ENCODE measurements at regions not wholly inside any gene's neighbourhood (a gene's known extent, or its start where the extent isn't known, plus 50 kb on each side); places are given as distances from the start of the nearest gene placed in this dataset.
"Not testable (repeated sequence)": the region's sequence is repeated elsewhere in the genome, so short reads cannot be mapped to it uniquely, and the experiment has no call there.

- no peak for TF ChIP-seq CTCF (IDR thresholded peaks at IDR 0.05; ENCODE audit: low read depth, low read length)
- H3K9me3 ChIP-seq (ENCODE audit: low read depth): no peaks in the 10 kb centered on the region
- H3K36me3 ChIP-seq: no peaks in the 10 kb centered on the region
- H3K4me3 ChIP-seq: no peak overlapping the region
- DNase-seq (ENCODE audit: low read depth in 1 of 2, low spot score in 1 of 2): no peak
- H3K27me3 ChIP-seq: no peaks in the 10 kb centered on the region
- H3K4me1 ChIP-seq (ENCODE audit: low read depth): no peaks in the 10 kb centered on the region
- no peak overlapping the region for H3K27ac ChIP-seq
Observed at GRCh38 chrY:19601113-19601512, 143.4 kb downstream of the KDM5D start.

- Histone ChIP-seq H3K4me1 (ENCODE audit: low read depth) (no peaks in the 10 kb centered on the region), H3K36me3 (no peaks in the 10 kb centered on the region), H3K27me3 (no peaks in the 10 kb centered on the region), H3K9me3 (ENCODE audit: low read depth) (no peaks in the 10 kb centered on the region), H3K4me3 (no peak overlapping the region), H3K27ac (no peak overlapping the region)
- peak in 1 of 2 donors; percentile 33 for DNase-seq (ENCODE audit: low read depth in 1 of 2, low spot score in 1 of 2)
- TF ChIP-seq CTCF (IDR thresholded peaks at IDR 0.05; ENCODE audit: low read depth, low read length): no peak
Observed at GRCh38 chrY:19600711-19601110, 143.8 kb downstream of the KDM5D start.

GRCh38 chrY:19590235-19590634 lies 154.3 kb downstream of the KDM5D start:
- H3K9me3 ChIP-seq (ENCODE audit: low read depth): no peaks in the 10 kb centered on the region
- no peak overlapping the region for H3K4me3 ChIP-seq
- no peaks in the 10 kb centered on the region for H3K36me3 ChIP-seq
- no peaks in the 10 kb centered on the region for H3K4me1 ChIP-seq (ENCODE audit: low read depth)
- H3K27ac ChIP-seq: no peak overlapping the region
- H3K27me3 ChIP-seq: no peaks in the 10 kb centered on the region
- no peak for DNase-seq (ENCODE audit: low read depth in 1 of 2, low spot score in 1 of 2)
- TF ChIP-seq CTCF (IDR thresholded peaks at IDR 0.05; ENCODE audit: low read depth, low read length): no peak

GRCh38 chrY:19589664-19590063 lies 154.9 kb downstream of the KDM5D start:
- no peaks in the 10 kb centered on the region for H3K9me3 ChIP-seq (ENCODE audit: low read depth)
- H3K4me3 ChIP-seq: no peak overlapping the region
- H3K36me3 ChIP-seq: no peaks in the 10 kb centered on the region
- DNase-seq (ENCODE audit: low read depth in 1 of 2, low spot score in 1 of 2): no peak
- no peaks in the 10 kb centered on the region for H3K27me3 ChIP-seq
- H3K27ac ChIP-seq: no peak overlapping the region
- no peaks in the 10 kb centered on the region for H3K4me1 ChIP-seq (ENCODE audit: low read depth)
- TF ChIP-seq CTCF (IDR thresholded peaks at IDR 0.05; ENCODE audit: low read depth, low read length): no peak

- TF ChIP-seq CTCF (IDR thresholded peaks at IDR 0.05; ENCODE audit: low read depth, low read length): no peak
- Histone ChIP-seq H3K4me3 (no peak overlapping the region), H3K4me1 (ENCODE audit: low read depth) (no peaks in the 10 kb centered on the region), H3K27ac (no peak overlapping the region), H3K27me3 (no peaks in the 10 kb centered on the region), H3K9me3 (ENCODE audit: low read depth) (no peaks in the 10 kb centered on the region), H3K36me3 (no peaks in the 10 kb centered on the region)
- DNase-seq (ENCODE audit: low read depth in 1 of 2, low spot score in 1 of 2): peak in 1 of 2 donors; percentile 12
Observed at GRCh38 chrY:19587311-19587710, 157.2 kb downstream of the KDM5D start.

GRCh38 chrY:19580990-19581389 lies 163.5 kb downstream of the KDM5D start:
- not testable (repeated sequence) for H3K27ac ChIP-seq; H3K4me1 ChIP-seq (ENCODE audit: low read depth); H3K36me3 ChIP-seq; H3K27me3 ChIP-seq; DNase-seq (ENCODE audit: low read depth in 1 of 2, low spot score in 1 of 2); H3K4me3 ChIP-seq; H3K9me3 ChIP-seq (ENCODE audit: low read depth)
